HCT116 (cell line): ENCODE measurements at regions not wholly inside any gene's neighbourhood (a gene's known extent, or its start where the extent isn't known, plus 50 kb on each side); places are given as distances from the start of the nearest gene placed in this dataset.

Experiments
- CEBPB ChIP-seq: IDR thresholded peaks from 2 replicates; pipeline ENCODE4 v1.6.1; 2012; ENCODE audit warnings: low read depth
- ELF1 ChIP-seq: IDR thresholded peaks from 2 replicates; pipeline ENCODE4 v1.6.1; 2012; ENCODE audit warnings: low read depth, borderline replicate concordance
- POLR2A ChIP-seq: IDR thresholded peaks from 2 replicates; pipeline ENCODE4 v1.7.0; 2011; ENCODE audit warnings: borderline replicate concordance; ENCODE audit not compliant: insufficient read depth, insufficient read length; ENCODE audit errors: extremely low read depth
- POLR2AphosphoS5 ChIP-seq: IDR thresholded peaks from 2 replicates; pipeline ENCODE4 v1.6.1; 2011; ENCODE audit warnings: mild to moderate bottlenecking, low read depth, low read length, moderate library complexity
- SIN3A ChIP-seq: IDR thresholded peaks from 2 replicates; pipeline ENCODE4 v1.6.1; 2012; ENCODE audit warnings: low read depth
- TF ChIP-seq, protein P1 (sequence below), 3 experiments: fragments of 200-600 bp in 1 of 3; sonication (generic) in 1 of 3; IDR thresholded peaks in 2 of 3; conservative IDR thresholded peaks in 1 of 3; 2 replicates each; pipeline ENCODE4 v1.5.1; 2012 to 2017; ENCODE audit warnings: low read depth in 2 of 3, low read length in 2 of 3, antibody characterized with exemption in 1 of 3, borderline replicate concordance in 1 of 3, control low read depth in 1 of 3, mild to moderate bottlenecking in 1 of 3, mixed read lengths in 1 of 3, mixed run types in 1 of 3, moderate library complexity in 1 of 3; ENCODE audit not compliant: insufficient read depth in 1 of 3

- no peak for TF ChIP-seq POLR2A
- TF ChIP-seq, protein P1, sequence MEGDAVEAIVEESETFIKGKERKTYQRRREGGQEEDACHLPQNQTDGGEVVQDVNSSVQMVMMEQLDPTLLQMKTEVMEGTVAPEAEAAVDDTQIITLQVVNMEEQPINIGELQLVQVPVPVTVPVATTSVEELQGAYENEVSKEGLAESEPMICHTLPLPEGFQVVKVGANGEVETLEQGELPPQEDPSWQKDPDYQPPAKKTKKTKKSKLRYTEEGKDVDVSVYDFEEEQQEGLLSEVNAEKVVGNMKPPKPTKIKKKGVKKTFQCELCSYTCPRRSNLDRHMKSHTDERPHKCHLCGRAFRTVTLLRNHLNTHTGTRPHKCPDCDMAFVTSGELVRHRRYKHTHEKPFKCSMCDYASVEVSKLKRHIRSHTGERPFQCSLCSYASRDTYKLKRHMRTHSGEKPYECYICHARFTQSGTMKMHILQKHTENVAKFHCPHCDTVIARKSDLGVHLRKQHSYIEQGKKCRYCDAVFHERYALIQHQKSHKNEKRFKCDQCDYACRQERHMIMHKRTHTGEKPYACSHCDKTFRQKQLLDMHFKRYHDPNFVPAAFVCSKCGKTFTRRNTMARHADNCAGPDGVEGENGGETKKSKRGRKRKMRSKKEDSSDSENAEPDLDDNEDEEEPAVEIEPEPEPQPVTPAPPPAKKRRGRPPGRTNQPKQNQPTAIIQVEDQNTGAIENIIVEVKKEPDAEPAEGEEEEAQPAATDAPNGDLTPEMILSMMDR (IDR thresholded peaks at IDR 0.05 in 2 of 3, conservative IDR thresholded peaks at IDR 0.05 in 1 of 3; ENCODE audit: borderline replicate concordance in 1 of 3, insufficient read depth in 1 of 3, low read depth in 2 of 3, low read length in 2 of 3), result no peak
- no peak for TF ChIP-seq SIN3A
- no peak for TF ChIP-seq CEBPB
- no peak for TF ChIP-seq ELF1
- no peak for TF ChIP-seq POLR2AphosphoS5
These were observed 89.6 kb downstream of the NR4A2 start for GRCh38 chr2:156242874-156243273.
